Kidney (tissue), 13 donors: ENCODE measurements at regions not wholly inside any gene's neighbourhood (a gene's known extent, or its start where the extent isn't known, plus 50 kb on each side); places are given as distances from the start of the nearest gene placed in this dataset.
A peak's percentile ranks its signal among the peaks of the same experiment; 100 is the strongest.

Source experiments
- DNase-seq, 5 donors: peaks; one replicate each; pipeline ENCODE4 v3.0.0-alpha.2; 2013 to 2020
- FAIRE-seq: peaks from 2 replicates; lab custom pipeline; 2012; peaks lifted over from hg19 to GRCh38; lab: Jason Lieb, UNC
- H3K27ac ChIP-seq, 2 donors: one replicate each; pipeline ENCODE4 v1.7.0; 2013; ENCODE audit warnings: low read depth in 2 of 2, low read length in 2 of 2, inconsistent platforms in 1 of 2
- H3K27me3 ChIP-seq: one replicate; pipeline ENCODE4 v1.7.1; 2013; ENCODE audit warnings: low read length, inconsistent platforms; ENCODE audit not compliant: control insufficient read depth, insufficient read depth
- H3K36me3 ChIP-seq, 3 donors: one replicate each; pipeline versions ENCODE4 v1.7.0 to v1.7.1; 2013; ENCODE audit warnings: low read length in 3 of 3, control low read depth in 1 of 3, inconsistent platforms in 1 of 3; ENCODE audit not compliant: insufficient read depth in 3 of 3, control insufficient read depth in 2 of 3
- H3K4me1 ChIP-seq, 3 donors: one replicate each; pipeline versions ENCODE4 v1.7.0 to v1.7.1; 2013; ENCODE audit warnings: low read length in 3 of 3, inconsistent platforms in 1 of 3, low read depth in 1 of 3; ENCODE audit not compliant: control insufficient read depth in 2 of 3, insufficient read depth in 2 of 3
- H3K4me3 ChIP-seq, 3 donors: one replicate each; pipeline versions ENCODE4 v1.7.0 to v1.8.1; 2013; ENCODE audit warnings: low read length in 3 of 3, control low read depth in 1 of 3, inconsistent platforms in 1 of 3
- H3K9ac ChIP-seq, 3 donors: one replicate each; pipeline versions ENCODE4 v1.7.0 to v1.7.1; 2013; ENCODE audit warnings: low read length in 3 of 3, control low read depth in 1 of 3, inconsistent platforms in 1 of 3
- H3K9me3 ChIP-seq, 3 donors: one replicate each; pipeline versions ENCODE4 v1.7.0 to v1.7.1; 2013; ENCODE audit warnings: low read length in 3 of 3, control low read depth in 1 of 3, inconsistent platforms in 1 of 3; ENCODE audit not compliant: control insufficient read depth in 2 of 3, insufficient read depth in 1 of 3
- CTCF ChIP-seq: IDR thresholded peaks from 3 replicates; pipeline ENCODE4 v1.5.1; 2012; ENCODE audit warnings: mild to moderate bottlenecking, moderate library complexity, borderline replicate concordance; ENCODE audit not compliant: insufficient read depth; ENCODE audit errors: extremely low read depth
- intact Hi-C: fragments of 100-400 bp; cut with DNase I; formaldehyde crosslinking; loops from one replicate; pipeline ENCODE4 v1.11.1; 2022
- donor health status: control.
- donor health status: control.
- donor health status: control.
- donor health status: control.
- donor health status: control.
- donor health status: DM: yes; HTN: yes; CAD: no.
- donor health status: Normal renal cell carcinoma (clear cell type).

DNA sequence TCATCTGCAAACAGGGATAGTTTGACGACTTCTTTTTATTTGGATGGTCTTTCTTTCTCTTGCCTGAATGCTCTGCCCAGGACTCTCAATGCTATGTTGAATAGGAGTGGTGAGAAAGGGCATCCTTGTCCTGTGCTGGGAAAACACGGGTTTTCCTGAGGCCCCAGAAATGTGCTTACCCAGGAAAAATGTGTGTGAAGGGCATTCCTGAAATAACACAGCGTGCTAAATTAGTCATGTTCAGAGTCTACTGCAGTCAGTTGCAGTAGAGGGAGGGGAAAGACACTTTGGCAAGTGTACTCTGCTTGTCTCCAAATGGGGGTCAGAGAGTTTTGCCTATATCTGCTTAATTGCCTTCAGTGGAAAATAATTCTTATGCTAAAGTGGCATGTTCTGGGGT lies 153.9 kb downstream of the CCNG2 start:
- peak in 1 of 5 donors; percentile 5 for DNase-seq
- intact Hi-C loops, result no loop called here

DNA sequence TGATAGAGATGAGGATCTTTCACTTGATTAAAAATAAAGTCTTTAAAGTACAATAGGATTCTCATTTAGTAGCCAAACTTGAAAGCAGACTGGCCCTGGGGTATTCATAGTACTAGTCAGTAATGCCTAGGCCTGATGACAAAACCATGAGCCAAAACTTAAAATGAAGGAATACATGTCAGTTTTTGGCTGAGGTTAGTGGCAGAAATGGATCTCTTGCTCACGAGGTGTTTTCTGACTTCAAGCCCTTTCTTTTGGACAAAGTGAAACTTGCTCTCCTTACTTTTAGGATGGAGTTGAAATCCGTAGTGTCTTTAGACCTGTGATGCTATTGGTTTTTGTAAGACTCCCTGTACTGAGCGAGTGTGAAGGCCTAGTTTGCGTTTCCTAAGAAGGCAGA lies 157.7 kb downstream of the CCNG2 start:
- H3K4me3 ChIP-seq, result no peak overlapping the region

More for the DNA sequence above, 153.9 kb downstream of the CCNG2 start:
- H3K9me3 ChIP-seq, result no peaks in the 10 kb centered on the region
- H3K9ac ChIP-seq, result no peak overlapping the region
- no peaks in the 10 kb centered on the region for H3K27me3 ChIP-seq
- no peak for FAIRE-seq
- no peaks in the 10 kb centered on the region for H3K4me1 ChIP-seq
- no peak for TF ChIP-seq CTCF
- H3K27ac ChIP-seq, result no peak overlapping the region
- no peak overlapping the region for H3K4me3 ChIP-seq
- H3K36me3 ChIP-seq, result no peaks in the 10 kb centered on the region

GRCh38 chr4:77327151-77327550 lies 170.1 kb downstream of the CCNG2 start:
- H3K27ac ChIP-seq, result no peak overlapping the region
- intact Hi-C loops, result no loop called here
- H3K9me3 ChIP-seq, result peaks cover 0 to 1% (median 0%) of the 10 kb centered on the region in 3 donors
- peak in 1 of 5 donors; percentile 56 for DNase-seq
- no peaks in the 10 kb centered on the region for H3K36me3 ChIP-seq
- TF ChIP-seq CTCF, result no peak
- FAIRE-seq, result no peak
- no peak overlapping the region for H3K9ac ChIP-seq
- no peaks in the 10 kb centered on the region for H3K4me1 ChIP-seq
- H3K4me3 ChIP-seq, result no peak overlapping the region
- no peaks in the 10 kb centered on the region for H3K27me3 ChIP-seq

More for the DNA sequence above, 157.7 kb downstream of the CCNG2 start:
- Histone ChIP-seq H3K27ac (no peak overlapping the region), H3K9ac (no peak overlapping the region), H3K27me3 (no peaks in the 10 kb centered on the region), H3K4me1 (no peaks in the 10 kb centered on the region), H3K36me3 (no peaks in the 10 kb centered on the region), H3K9me3 (no peaks in the 10 kb centered on the region)
- DNase-seq (no peak), FAIRE-seq (no peak)
- no peak for TF ChIP-seq CTCF
- intact Hi-C loops, result no loop called here

GRCh38 chr4:77332696-77333270 lies 175.8 kb downstream of the CCNG2 start:
- H3K9ac ChIP-seq, result no peak overlapping the region
- no peak overlapping the region for H3K27ac ChIP-seq
- DNase-seq (no peak), FAIRE-seq (no peak)
- no peaks in the 10 kb centered on the region for H3K4me1 ChIP-seq
- no peak overlapping the region for H3K4me3 ChIP-seq
- H3K36me3 ChIP-seq, result no peaks in the 10 kb centered on the region
- peaks cover 0 to 19% (median 9%) of the 10 kb centered on the region in 3 donors for H3K9me3 ChIP-seq
- TF ChIP-seq CTCF, result no peak
- H3K27me3 ChIP-seq, result no peaks in the 10 kb centered on the region
- intact Hi-C loops, result no loop called here
